UCSD-AML1 (cell line): ENCODE measurements at regions not wholly inside any gene's neighbourhood (a gene's known extent, or its start where the extent isn't known, plus 50 kb on each side); places are given as distances from the start of the nearest gene placed in this dataset.
A peak's percentile ranks its signal among the peaks of the same experiment; 100 is the strongest.
"Not testable (repeated sequence)": the region's sequence is repeated elsewhere in the genome, so short reads cannot be mapped to it uniquely, and the experiment has no call there.

ENCODE experiments used
- DNase-seq: peaks from one replicate; lab custom pipeline; 2025; ENCODE audit not compliant: unreplicated experiment; lab: John Stamatoyannopoulos, UW

GRCh38 chr22:19599626-19600243, 75.5 kb upstream of the CLDN5 start:
- no peak for DNase-seq

- DNase-seq, result not testable (repeated sequence)
Measured at GRCh38 chr22:19603346-19603745, 79.1 kb upstream of the CLDN5 start.

- DNase-seq, result no peak
Measured at GRCh38 chr22:19603767-19604166, 79.6 kb upstream of the CLDN5 start.

- no peak for DNase-seq
Measured at GRCh38 chr22:19604711-19605268, 80.6 kb upstream of the CLDN5 start.

- no peak for DNase-seq
Measured at GRCh38 chr22:19605508-19606331, 81.5 kb upstream of the CLDN5 start.

GRCh38 chr22:19606332-19607191, 82.4 kb upstream of the CLDN5 start:
- no peak for DNase-seq

GRCh38 chr22:19607192-19608002, 83.2 kb upstream of the CLDN5 start:
- DNase-seq, result no peak

GRCh38 chr22:19608003-19608690, 83.9 kb upstream of the CLDN5 start:
- no peak for DNase-seq

- DNase-seq, result not testable (repeated sequence)
Measured at GRCh38 chr22:19609753-19610152, 85.5 kb upstream of the CLDN5 start.

GRCh38 chr22:19610518-19611253, 86.5 kb upstream of the CLDN5 start:
- DNase-seq, result no peak

- DNase-seq, result no peak
Measured at GRCh38 chr22:19611590-19611989, 87.4 kb upstream of the CLDN5 start.

- peak; percentile 78 for DNase-seq
Measured at GRCh38 chr22:19612866-19613572, 88.8 kb upstream of the CLDN5 start.

- DNase-seq, result no peak
Measured at GRCh38 chr22:19614536-19614863, 90.3 kb upstream of the CLDN5 start.

GRCh38 chr22:19615001-19615461, 90.8 kb upstream of the CLDN5 start:
- no peak for DNase-seq

GRCh38 chr22:19615867-19616581, 91.8 kb upstream of the CLDN5 start:
- no peak for DNase-seq

GRCh38 chr22:19619144-19620009, 94.9 kb upstream of the SEPTIN5 start:
- no peak for DNase-seq

- DNase-seq, result no peak
Measured at GRCh38 chr22:19620742-19621371, 93.4 kb upstream of the SEPTIN5 start.
